ENCODE measurements at regions not wholly inside any gene's neighbourhood (a gene's known extent, or its start where the extent isn't known, plus 50 kb on each side); places are given as distances from the start of the nearest gene placed in this dataset.
"Not testable (repeated sequence)": the region's sequence is repeated elsewhere in the genome, so short reads cannot be mapped to it uniquely, and the experiment has no call there.

- H3K14ac ChIP-seq (replicated peaks; ENCODE audit: low read depth, low read length); H3K4ac ChIP-seq (ENCODE audit: low read depth, low read length); H2BK15ac ChIP-seq (ENCODE audit: low read depth, low read length); H4K5ac ChIP-seq (ENCODE audit: low read depth, low read length); H3K36me3 ChIP-seq (ENCODE audit: control insufficient read depth, insufficient read depth, low read length); H3K18ac ChIP-seq (ENCODE audit: low read depth, low read length); H2BK20ac ChIP-seq (ENCODE audit: low read depth, low read length); H2AFZ ChIP-seq (replicated peaks; ENCODE audit: low read length, poor library complexity); BruUV-seq (replicated peaks); H3K4me1 ChIP-seq (ENCODE audit: control insufficient read depth, insufficient read depth, low read length); in situ Hi-C loops (cut with MboI; ENCODE audit: low sequenced_read_pairs); H4K8ac ChIP-seq (ENCODE audit: low read depth in 2 of 2, low read length in 2 of 2); H3K4me2 ChIP-seq (ENCODE audit: low read depth, low read length); H3K27me3 ChIP-seq (ENCODE audit: control insufficient read depth, insufficient read depth, low read length); POLR2A ChIA-PET (ENCODE audit: unreplicated experiment); H2BK5ac ChIP-seq (ENCODE audit: low read depth, low read length, poor library complexity, severe bottlenecking); H3K9me3 ChIP-seq (ENCODE audit: control insufficient read depth, insufficient read depth, low read length); H3K27ac ChIP-seq (ENCODE audit: insufficient read depth, low read length); H3K4me3 ChIP-seq (ENCODE audit: insufficient read depth, low read depth, low read length); H4K91ac ChIP-seq (ENCODE audit: insufficient read depth, low read depth, low read length); H2AK5ac ChIP-seq (ENCODE audit: low read depth, low read length); H2BK120ac ChIP-seq (ENCODE audit: low read depth, low read length); CTCF ChIA-PET; H3K56ac ChIP-seq (ENCODE audit: extremely low read depth, insufficient read depth, low read length); H3K9ac ChIP-seq (ENCODE audit: low read depth, low read length); H2AK9ac ChIP-seq (replicated peaks; ENCODE audit: low read depth, low read length, poor library complexity); DNase-seq; H3K9me1 ChIP-seq (ENCODE audit: insufficient read depth, low read length); H3K79me1 ChIP-seq (ENCODE audit: low read depth in 1 of 2, low read length in 2 of 2); dilution Hi-C loops (cut with HindIII; ENCODE audit: low sequenced_read_pairs, unreplicated experiment); H4K20me1 ChIP-seq (ENCODE audit: insufficient read depth, low read length); intact Hi-C loops (cut with micrococcal nuclease); ATAC-seq (ENCODE audit: low read depth); H3K23ac ChIP-seq (ENCODE audit: low read depth, low read length): not testable (repeated sequence)
- WGBS, 2 experiments (ENCODE audit: extremely low coverage in 2 of 2, insufficient read length in 1 of 2), result no CpG with 5 or more reads among the region's 4 CpGs
These were observed 328.5 kb downstream of the CACNA1B start for GRCh38 chr9:138206108-138206507.

GRCh38 chr9:138207300-138208179 lies 330.0 kb downstream of the CACNA1B start:
- H2AK5ac ChIP-seq (ENCODE audit: low read depth, low read length); ATAC-seq (ENCODE audit: low read depth); CTCF ChIA-PET; H3K23ac ChIP-seq (ENCODE audit: low read depth, low read length); H2AFZ ChIP-seq (replicated peaks; ENCODE audit: low read length, poor library complexity); POLR2A ChIA-PET (ENCODE audit: unreplicated experiment); H2AK9ac ChIP-seq (replicated peaks; ENCODE audit: low read depth, low read length, poor library complexity); in situ Hi-C loops (cut with MboI; ENCODE audit: low sequenced_read_pairs); H3K56ac ChIP-seq (ENCODE audit: extremely low read depth, insufficient read depth, low read length); H4K20me1 ChIP-seq (ENCODE audit: insufficient read depth, low read length); H3K9me3 ChIP-seq (ENCODE audit: control insufficient read depth, insufficient read depth, low read length); H2BK120ac ChIP-seq (ENCODE audit: low read depth, low read length); H3K27me3 ChIP-seq (ENCODE audit: control insufficient read depth, insufficient read depth, low read length); H3K14ac ChIP-seq (replicated peaks; ENCODE audit: low read depth, low read length); BruUV-seq (replicated peaks); H4K5ac ChIP-seq (ENCODE audit: low read depth, low read length); H3K27ac ChIP-seq (ENCODE audit: insufficient read depth, low read length); H2BK20ac ChIP-seq (ENCODE audit: low read depth, low read length); H4K8ac ChIP-seq (ENCODE audit: low read depth in 2 of 2, low read length in 2 of 2); dilution Hi-C loops (cut with HindIII; ENCODE audit: low sequenced_read_pairs, unreplicated experiment); DNase-seq; H3K36me3 ChIP-seq (ENCODE audit: control insufficient read depth, insufficient read depth, low read length); H3K4me2 ChIP-seq (ENCODE audit: low read depth, low read length); H3K18ac ChIP-seq (ENCODE audit: low read depth, low read length); H3K9ac ChIP-seq (ENCODE audit: low read depth, low read length); H3K79me1 ChIP-seq (ENCODE audit: low read depth in 1 of 2, low read length in 2 of 2); H2BK5ac ChIP-seq (ENCODE audit: low read depth, low read length, poor library complexity, severe bottlenecking); H3K4ac ChIP-seq (ENCODE audit: low read depth, low read length); H3K4me3 ChIP-seq (ENCODE audit: insufficient read depth, low read depth, low read length); H4K91ac ChIP-seq (ENCODE audit: insufficient read depth, low read depth, low read length); intact Hi-C loops (cut with micrococcal nuclease); H2BK15ac ChIP-seq (ENCODE audit: low read depth, low read length); H3K9me1 ChIP-seq (ENCODE audit: insufficient read depth, low read length); H3K4me1 ChIP-seq (ENCODE audit: control insufficient read depth, insufficient read depth, low read length): not testable (repeated sequence)
- WGBS, 2 experiments (ENCODE audit: extremely low coverage in 2 of 2, insufficient read length in 1 of 2), result 34% methylated on average over 4 of the region's 19 CpGs; no CpG with 5 or more reads in 1 of the 2 experiments

All from IMR-90 (cell line).